SK-MEL-5 (cell line): ENCODE measurements at regions not wholly inside any gene's neighbourhood (a gene's known extent, or its start where the extent isn't known, plus 50 kb on each side); places are given as distances from the start of the nearest gene placed in this dataset.
"Not testable (repeated sequence)": the region's sequence is repeated elsewhere in the genome, so short reads cannot be mapped to it uniquely, and the experiment has no call there.

Source experiments
- DNase-seq: peaks from one replicate; pipeline ENCODE4 v3.0.0-alpha.2; 2016; ENCODE audit warnings: low read depth, low spot score
- in situ Hi-C: cut with HindIII; loops from 2 replicates; pipeline ENCODE4 v1.10.0; 2016; ENCODE audit warnings: low sequenced_read_pairs, high pct_unique_total_duplicates, low pct_unique_long_range_greater_than_20kb

DNA sequence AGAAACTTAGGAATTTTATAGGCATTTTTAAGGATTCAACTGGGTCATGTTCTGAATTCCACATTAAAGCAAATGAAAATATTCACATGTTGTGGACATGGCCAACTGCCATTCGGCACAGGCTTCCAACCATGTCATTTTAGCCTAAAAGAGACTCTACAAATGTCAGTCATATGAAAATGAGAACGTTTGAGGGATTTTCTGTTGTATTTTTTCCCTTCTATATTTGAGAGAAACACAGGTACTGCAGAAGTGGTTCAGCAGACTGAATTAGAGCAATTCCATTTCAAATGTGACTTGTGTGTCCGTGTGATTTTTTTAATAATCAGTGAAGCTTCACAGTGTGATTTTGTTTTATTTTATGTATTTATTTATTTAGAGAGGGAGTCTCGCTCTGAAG lies 124.3 kb downstream of the TP53TG3F start:
- DNase-seq, in situ Hi-C loops: not testable (repeated sequence)

DNA sequence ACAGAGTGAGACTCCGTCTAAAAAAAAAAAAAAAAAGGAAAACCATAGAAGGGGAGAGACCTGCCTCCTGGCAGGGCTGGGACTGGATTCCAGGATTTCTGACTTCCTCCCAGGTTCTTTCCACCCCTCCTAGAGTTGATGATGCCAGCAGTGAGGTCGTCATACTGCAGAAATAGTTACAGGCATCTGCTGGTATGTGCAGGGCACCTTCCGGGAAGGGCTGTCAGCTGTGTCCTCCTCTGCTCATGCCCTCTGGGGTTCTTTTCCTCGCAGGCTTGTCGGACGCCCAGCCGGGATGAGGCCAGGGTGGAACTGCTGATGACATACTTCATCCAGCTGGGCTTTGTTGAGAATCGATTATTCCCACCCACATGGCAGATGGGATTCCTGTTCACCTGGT lies 129.2 kb downstream of the TP53TG3F start:
- in situ Hi-C loops = not testable (repeated sequence)

DNA sequence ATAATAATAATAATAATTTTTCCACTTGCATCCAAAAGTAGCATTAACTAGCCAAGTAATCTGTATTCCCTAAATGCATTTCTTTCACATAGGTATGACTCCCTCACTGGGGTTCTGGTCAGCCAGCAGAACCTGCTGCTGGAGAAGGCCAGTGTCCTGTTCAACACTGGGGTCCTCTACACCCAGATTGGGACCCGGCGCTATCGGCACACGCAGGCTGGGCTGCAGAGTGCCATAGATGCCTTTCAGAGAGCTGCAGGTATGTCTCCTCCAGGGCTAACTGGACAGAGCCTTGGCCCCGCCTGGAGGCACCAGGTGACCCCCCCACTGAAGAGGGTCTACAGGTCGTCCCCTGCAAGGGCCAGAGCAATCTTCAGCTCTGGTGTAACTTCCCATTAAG lies 133.9 kb downstream of the TP53TG3F start:
- in situ Hi-C loops, DNase-seq: not testable (repeated sequence)

More for the DNA sequence above, 129.2 kb downstream of the TP53TG3F start:
- DNase-seq = not testable (repeated sequence)

- in situ Hi-C loops, DNase-seq: not testable (repeated sequence)
These were observed 135.7 kb downstream of the TP53TG3F start for GRCh38 chr16:33595074-33595473.

- DNase-seq, in situ Hi-C loops: not testable (repeated sequence)
These were observed 141.6 kb downstream of the TP53TG3F start for GRCh38 chr16:33601029-33601428.

DNA sequence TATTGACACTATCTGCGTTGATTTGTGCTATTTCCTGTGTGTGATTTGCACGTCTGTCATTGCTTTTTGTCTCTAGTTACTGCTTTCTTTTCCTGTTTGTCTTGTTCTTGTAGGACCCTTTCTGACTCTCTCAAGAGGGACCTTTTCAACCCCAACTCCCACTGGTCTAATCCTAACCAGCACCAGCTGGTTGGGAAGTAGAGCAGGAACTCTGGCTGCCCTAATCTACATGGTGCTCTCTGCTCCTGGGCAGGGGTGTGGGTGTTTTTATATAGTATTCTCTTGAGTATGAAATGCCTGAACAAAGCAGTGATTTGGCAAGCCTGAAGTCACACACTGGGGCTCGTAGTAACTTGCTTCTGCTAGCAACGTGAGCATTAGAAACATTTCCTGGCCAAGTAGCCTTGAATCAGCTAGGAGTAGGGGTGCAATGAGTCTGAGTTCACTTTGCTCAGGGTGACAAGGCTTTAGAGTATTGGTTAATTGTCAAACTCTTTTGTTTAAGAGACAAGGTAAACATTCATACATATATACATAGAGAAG lies 164.2 kb downstream of the TP53TG3F start:
- DNase-seq, in situ Hi-C loops: not testable (repeated sequence)

DNA sequence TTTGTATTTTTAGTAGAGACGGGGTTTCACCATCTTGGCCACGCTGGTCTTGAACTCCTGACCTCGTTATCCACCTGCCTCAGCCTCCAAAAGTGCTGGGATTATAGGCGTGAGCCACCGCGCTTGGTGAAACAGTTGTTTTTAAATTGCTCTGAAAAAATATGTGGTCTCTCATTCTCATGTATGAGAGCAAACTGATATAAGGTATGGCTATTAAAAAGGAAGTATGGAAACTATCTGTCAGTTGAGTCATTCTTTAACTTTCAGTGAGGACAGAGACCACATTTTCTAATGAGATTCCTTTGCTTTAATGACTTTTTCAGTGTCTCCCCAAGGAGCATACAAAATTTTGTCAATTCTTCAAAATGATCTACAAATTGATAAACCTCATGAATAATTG lies 169.5 kb downstream of the TP53TG3F start:
- DNase-seq, in situ Hi-C loops: not testable (repeated sequence)

DNA sequence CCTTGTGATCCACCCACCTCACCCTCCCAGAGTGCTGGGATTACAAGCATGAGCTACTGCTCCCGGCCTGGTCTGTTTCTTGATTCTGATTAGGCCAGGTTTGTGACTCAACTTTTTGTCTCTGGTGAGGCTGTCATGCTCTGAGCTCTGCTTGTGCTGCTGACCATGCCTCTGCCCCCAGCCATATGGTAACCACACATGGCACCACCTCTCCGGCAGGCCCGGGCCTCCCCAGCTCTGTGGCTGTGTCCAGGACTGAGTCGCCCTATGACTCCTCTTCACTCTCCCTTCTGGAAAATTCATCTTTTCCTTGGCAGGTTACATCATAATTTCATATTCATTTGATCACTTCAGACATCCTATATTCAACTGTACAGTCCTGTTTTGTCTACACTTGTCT lies 172.3 kb downstream of the TP53TG3F start:
- in situ Hi-C loops = not testable (repeated sequence)

DNA sequence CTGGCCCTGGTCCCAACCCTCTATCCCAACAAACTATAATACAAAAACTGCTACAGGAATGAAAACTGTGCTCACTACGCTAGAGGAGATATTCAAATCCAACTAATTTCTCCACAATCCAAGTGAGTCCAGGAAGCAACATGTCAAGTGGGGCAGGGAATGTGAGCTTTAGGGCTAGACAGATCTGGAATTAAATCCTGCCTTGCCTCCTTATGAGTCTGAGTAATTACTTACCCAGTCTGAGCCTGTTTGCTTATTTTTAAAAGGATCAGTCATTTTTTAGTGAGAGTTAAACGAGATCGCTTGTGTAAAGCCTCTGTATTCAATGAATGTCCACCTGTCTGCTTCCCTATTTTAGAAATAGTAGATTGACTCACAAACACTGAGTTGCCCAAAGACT lies 174.6 kb downstream of the TP53TG3F start:
- in situ Hi-C loops = not testable (repeated sequence)

More for the DNA sequence above, 172.3 kb downstream of the TP53TG3F start:
- not testable (repeated sequence) for DNase-seq

GRCh38 chr16:33636760-33637159 lies 177.3 kb downstream of the TP53TG3F start:
- in situ Hi-C loops, DNase-seq: not testable (repeated sequence)

More for the DNA sequence above, 174.6 kb downstream of the TP53TG3F start:
- not testable (repeated sequence) for DNase-seq

GRCh38 chr16:33643270-33643669 lies 183.9 kb downstream of the TP53TG3F start:
- DNase-seq, in situ Hi-C loops: not testable (repeated sequence)

- DNase-seq, in situ Hi-C loops: not testable (repeated sequence)
These were observed 184.4 kb downstream of the TP53TG3F start for GRCh38 chr16:33643698-33644381.

GRCh38 chr16:33646386-33646785 lies 187.0 kb downstream of the TP53TG3F start:
- peak; percentile 2 for DNase-seq
- in situ Hi-C loops = not testable (repeated sequence)

DNA sequence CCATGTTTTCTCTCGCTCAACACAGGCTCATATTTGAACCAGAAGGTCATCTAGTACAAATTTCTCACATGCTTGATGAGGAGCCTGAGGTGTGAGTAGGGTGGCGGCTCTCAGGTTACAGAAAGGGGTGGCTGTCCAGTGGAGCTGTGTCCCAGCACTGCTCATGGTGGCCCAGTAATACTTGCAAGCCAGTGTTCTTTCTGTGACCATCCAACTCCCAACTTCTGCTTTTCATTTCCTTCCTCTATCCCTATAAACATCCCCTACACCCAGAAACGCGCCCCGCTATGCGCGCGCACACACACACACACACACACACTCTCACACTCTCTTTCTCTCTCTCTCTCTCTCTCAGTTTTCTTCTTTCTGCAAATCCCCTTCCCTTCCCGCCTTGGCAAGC lies 196.3 kb downstream of the TP53TG3F start:
- in situ Hi-C loops, DNase-seq: not testable (repeated sequence)

DNA sequence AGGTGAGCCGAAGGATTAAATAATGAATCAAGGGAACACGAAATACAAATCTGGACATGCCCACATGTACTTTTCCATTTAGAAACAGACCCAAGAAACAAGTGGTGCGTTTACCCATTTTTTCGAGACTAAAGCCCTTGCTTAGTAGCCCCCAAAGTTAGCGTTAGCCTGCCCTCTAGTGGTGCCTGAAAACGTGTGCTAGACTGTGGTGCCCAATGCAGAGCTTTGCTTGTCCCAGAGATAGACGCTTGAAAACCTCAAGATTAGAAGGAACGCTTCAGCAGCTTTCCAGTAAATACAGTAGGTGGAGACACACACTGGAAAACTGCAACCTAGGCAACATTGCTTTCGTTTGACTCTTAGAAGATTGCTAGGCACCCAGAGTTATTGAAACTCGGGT lies 197.0 kb downstream of the TP53TG3F start:
- in situ Hi-C loops, DNase-seq: not testable (repeated sequence)

- DNase-seq, in situ Hi-C loops: not testable (repeated sequence)
These were observed 198.3 kb downstream of the TP53TG3F start for GRCh38 chr16:33657717-33658116.

DNA sequence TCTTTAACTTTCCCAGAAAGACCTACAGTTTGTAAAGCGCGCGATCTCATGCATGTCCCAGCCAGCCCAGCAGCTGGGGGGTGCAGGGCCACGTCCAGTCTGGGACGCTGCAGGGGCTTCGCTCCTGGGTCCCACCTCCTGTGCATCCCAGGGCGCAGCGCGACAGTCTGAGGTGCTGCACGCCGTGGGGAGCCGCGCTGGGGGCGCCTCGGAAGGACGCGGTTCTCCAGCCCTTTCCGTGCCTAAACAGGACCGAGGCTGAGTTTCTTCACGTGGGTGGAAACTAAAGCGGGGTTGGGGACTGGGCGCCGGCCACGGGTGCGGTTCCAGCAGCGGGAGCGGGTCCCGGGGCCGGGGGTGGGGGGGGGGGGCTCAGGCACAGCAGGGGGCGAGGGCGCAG lies 221.4 kb downstream of the TP53TG3F start:
- in situ Hi-C loops, DNase-seq: not testable (repeated sequence)

GRCh38 chr16:33700320-33700719 lies 240.9 kb downstream of the TP53TG3F start:
- in situ Hi-C loops, DNase-seq: not testable (repeated sequence)
